ENCODE measurements at regions not wholly inside any gene's neighbourhood (a gene's known extent, or its start where the extent isn't known, plus 50 kb on each side); places are given as distances from the start of the nearest gene placed in this dataset.

DNA sequence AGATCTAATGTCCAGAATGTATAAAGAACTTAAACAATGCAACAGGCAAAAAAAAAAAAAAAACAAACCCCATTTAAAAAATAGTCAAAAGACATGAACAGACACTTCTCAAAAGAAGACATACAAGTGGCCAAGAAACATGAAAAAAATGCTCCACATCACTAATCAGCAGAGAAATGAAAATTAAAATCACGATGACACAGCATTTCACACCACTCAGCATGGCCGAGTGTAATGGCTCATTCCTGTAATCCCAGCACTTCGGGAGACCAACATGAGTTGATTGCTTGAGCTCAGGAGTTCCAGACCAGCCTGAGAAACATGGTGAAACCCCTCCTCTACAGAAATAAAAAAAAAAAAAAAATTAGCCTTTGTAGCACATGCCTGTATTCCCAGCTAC is 701.4 kb upstream of the NRSN1 start:
- Histone ChIP-seq H3K23me2 (ENCODE audit: insufficient read length, low read depth, low read length, poor library complexity, severe bottlenecking) (no peaks in the 10 kb centered on the region), H2AK5ac (ENCODE audit: insufficient read length, low read length) (no peak overlapping the region), H4K8ac (replicated peaks; ENCODE audit: insufficient read length, low read depth, low read length) (no peak overlapping the region), H3K4me2 (ENCODE audit: insufficient read depth, insufficient read length, low read length) (no peak overlapping the region), H2AFZ (ENCODE audit: low read length) (no peak overlapping the region), H2BK120ac (ENCODE audit: low read depth, low read length, poor library complexity, severe bottlenecking) (no peak overlapping the region), H3K23ac (ENCODE audit: insufficient read length, low read depth, low read length) (no peak overlapping the region), H3K9me3 (ENCODE audit: control insufficient read depth, low read depth, low read length) (no peaks in the 10 kb centered on the region), H3T11ph (ENCODE audit: low read length) (no peak overlapping the region), H2BK12ac (ENCODE audit: insufficient read length, low read depth, low read length) (no peak overlapping the region), H3K4me1 (ENCODE audit: insufficient read depth, low read length) (no peaks in the 10 kb centered on the region), H2BK20ac (ENCODE audit: low read depth, low read length, poor library complexity, severe bottlenecking) (no peak overlapping the region), H4K5ac (ENCODE audit: insufficient read length, low read depth, low read length) (no peak overlapping the region), H3K4ac (ENCODE audit: low read depth, low read length) (no peak overlapping the region), H3K27me3 (ENCODE audit: insufficient read depth, low read length) (no peaks in the 10 kb centered on the region), H4K20me1 (ENCODE audit: control insufficient read depth, insufficient read depth, insufficient read length) (no peaks in the 10 kb centered on the region), H3K18ac (ENCODE audit: insufficient read length, low read depth, low read length) (no peak overlapping the region), H4K91ac (ENCODE audit: insufficient read length, low read depth, low read length) (no peak overlapping the region), H3K27ac (ENCODE audit: insufficient read length, low read depth, low read length) (no peak overlapping the region), H3K56ac (ENCODE audit: insufficient read length, low read depth, low read length) (no peak overlapping the region), H3K79me1 (ENCODE audit: insufficient read depth, low read depth, low read length, poor library complexity, severe bottlenecking) (no peaks in the 10 kb centered on the region), H3K79me2 (ENCODE audit: insufficient read depth, low read length) (no peaks in the 10 kb centered on the region), H3K9ac (ENCODE audit: extremely low read depth, insufficient read length, low read length) (no peak overlapping the region), H2BK5ac (ENCODE audit: insufficient read length, low read length) (no peak overlapping the region), H2BK15ac (ENCODE audit: low read depth, low read length) (no peak overlapping the region), H3K14ac (ENCODE audit: insufficient read depth, low read length) (no peak overlapping the region)
- H3K4me1 Mint-ChIP-seq, result peaks cover 9% of the 10 kb centered on the region in 2 experiments
- H3K9me3 Mint-ChIP-seq, result peaks cover 13 to 18% of the 10 kb centered on the region in 2 experiments
- peak overlapping the region in 1 of 3 experiments; percentile 81; a peak in 2 of 7 replicates for H3K27ac Mint-ChIP-seq
- no peak for DNase-seq
- no CpG with 5 or more reads among the region's 3 CpGs for WGBS (ENCODE audit: extremely low coverage, insufficient read length, low lambda C conversion rate)
- H3K36me3 Mint-ChIP-seq (ENCODE audit: insufficient read depth in 1 of 3, low read depth in 3 of 3), result peaks cover 8 to 32% (median 8%) of the 10 kb centered on the region in 3 experiments; a peak in 5 of 7 replicates
- H3K4me3 Mint-ChIP-seq, result no peak overlapping the region
- H3K27me3 Mint-ChIP-seq (ENCODE audit: low read depth), result no peaks in the 10 kb centered on the region
- TF ChIP-seq, protein P1, sequence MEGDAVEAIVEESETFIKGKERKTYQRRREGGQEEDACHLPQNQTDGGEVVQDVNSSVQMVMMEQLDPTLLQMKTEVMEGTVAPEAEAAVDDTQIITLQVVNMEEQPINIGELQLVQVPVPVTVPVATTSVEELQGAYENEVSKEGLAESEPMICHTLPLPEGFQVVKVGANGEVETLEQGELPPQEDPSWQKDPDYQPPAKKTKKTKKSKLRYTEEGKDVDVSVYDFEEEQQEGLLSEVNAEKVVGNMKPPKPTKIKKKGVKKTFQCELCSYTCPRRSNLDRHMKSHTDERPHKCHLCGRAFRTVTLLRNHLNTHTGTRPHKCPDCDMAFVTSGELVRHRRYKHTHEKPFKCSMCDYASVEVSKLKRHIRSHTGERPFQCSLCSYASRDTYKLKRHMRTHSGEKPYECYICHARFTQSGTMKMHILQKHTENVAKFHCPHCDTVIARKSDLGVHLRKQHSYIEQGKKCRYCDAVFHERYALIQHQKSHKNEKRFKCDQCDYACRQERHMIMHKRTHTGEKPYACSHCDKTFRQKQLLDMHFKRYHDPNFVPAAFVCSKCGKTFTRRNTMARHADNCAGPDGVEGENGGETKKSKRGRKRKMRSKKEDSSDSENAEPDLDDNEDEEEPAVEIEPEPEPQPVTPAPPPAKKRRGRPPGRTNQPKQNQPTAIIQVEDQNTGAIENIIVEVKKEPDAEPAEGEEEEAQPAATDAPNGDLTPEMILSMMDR (conservative IDR thresholded peaks at IDR 0.05), result no peak
